ENCODE measurements at regions not wholly inside any gene's neighbourhood (a gene's known extent, or its start where the extent isn't known, plus 50 kb on each side); places are given as distances from the start of the nearest gene placed in this dataset.

DNA sequence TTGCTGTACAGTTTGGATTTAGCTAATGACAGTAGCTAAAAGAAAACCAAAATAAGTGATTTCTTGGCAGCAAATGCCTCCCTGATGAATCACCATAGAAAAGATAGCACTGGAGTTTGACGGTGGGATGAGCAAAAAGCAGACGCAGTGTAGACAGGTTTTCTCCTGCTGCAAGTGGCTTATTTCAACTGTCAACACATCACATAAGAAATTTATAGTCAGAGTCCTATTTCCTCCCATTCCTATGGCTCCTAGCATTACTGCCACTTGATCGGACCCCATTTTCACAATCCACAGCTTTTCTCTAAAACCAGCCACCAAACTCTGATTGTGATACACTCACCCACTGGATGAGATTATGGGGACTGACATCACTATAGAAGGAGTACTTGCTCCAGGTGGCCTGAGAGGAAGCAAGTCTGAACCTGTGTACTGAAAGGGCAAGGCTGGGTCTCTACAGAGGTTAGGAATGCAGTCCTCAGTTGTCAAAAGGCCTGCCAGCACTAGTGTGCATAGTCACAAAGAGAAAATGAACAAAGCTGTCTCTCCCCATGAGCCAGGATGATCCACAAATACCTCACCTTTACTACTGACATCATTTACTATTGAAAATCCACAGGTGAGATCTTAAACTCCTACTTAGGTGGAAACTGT is 359.8 kb downstream of the LTN1 start:
- intact Hi-C loops (cut with DNase I): loop anchor here (5.0 to 10.0 kb wide), 2 partner anchors 146 to 282 kb away; no protein-coding TSS in a partner anchor
- no peak for DNase-seq (ENCODE audit: low spot score in 2 of 2)
- H3K9me3 ChIP-seq: no peaks in the 10 kb centered on the region
- no peaks in the 10 kb centered on the region for H3K27me3 ChIP-seq
- H3K36me3 ChIP-seq: no peaks in the 10 kb centered on the region
- TF ChIP-seq, protein P1, sequence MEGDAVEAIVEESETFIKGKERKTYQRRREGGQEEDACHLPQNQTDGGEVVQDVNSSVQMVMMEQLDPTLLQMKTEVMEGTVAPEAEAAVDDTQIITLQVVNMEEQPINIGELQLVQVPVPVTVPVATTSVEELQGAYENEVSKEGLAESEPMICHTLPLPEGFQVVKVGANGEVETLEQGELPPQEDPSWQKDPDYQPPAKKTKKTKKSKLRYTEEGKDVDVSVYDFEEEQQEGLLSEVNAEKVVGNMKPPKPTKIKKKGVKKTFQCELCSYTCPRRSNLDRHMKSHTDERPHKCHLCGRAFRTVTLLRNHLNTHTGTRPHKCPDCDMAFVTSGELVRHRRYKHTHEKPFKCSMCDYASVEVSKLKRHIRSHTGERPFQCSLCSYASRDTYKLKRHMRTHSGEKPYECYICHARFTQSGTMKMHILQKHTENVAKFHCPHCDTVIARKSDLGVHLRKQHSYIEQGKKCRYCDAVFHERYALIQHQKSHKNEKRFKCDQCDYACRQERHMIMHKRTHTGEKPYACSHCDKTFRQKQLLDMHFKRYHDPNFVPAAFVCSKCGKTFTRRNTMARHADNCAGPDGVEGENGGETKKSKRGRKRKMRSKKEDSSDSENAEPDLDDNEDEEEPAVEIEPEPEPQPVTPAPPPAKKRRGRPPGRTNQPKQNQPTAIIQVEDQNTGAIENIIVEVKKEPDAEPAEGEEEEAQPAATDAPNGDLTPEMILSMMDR (IDR thresholded peaks at IDR 0.05): no peak
- H3K4me3 ChIP-seq: peak overlapping the region; percentile 3 to 20
- H3K4me1 ChIP-seq: peaks cover 3 to 42% of the 10 kb centered on the region in 2 donors
- peak overlapping the region; percentile 86 to 92 for H3K27ac ChIP-seq

DNA sequence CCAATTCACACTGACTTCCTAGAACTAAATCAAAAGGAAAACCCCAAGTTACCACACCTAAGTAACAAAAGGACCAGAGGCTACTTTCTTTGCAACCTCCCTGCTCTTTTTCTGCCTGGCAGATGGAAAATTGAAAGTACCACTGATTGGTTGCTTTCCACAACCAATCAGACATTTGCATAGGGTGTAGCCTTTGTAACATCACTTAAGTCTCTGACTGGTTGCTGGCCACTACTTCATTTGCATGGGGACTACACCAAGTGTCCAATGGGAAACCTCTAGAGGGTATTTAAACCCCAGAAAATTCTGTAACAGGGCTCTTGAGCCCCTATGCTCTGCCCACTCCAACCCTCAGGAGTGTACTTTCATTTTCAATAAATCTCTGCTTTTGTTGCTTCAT is 365.0 kb downstream of the LTN1 start:
- H3K36me3 ChIP-seq: no peaks in the 10 kb centered on the region
- DNase-seq (ENCODE audit: low spot score in 2 of 2): no peak
- H3K4me1 ChIP-seq: peaks cover 0 to 9% of the 10 kb centered on the region in 2 donors
- intact Hi-C loops (cut with DNase I): no loop called here
- H3K9me3 ChIP-seq: no peaks in the 10 kb centered on the region
- TF ChIP-seq, protein P1 (IDR thresholded peaks at IDR 0.05): no peak
- no peaks in the 10 kb centered on the region for H3K27me3 ChIP-seq
- no peak overlapping the region for H3K27ac ChIP-seq
- H3K4me3 ChIP-seq: no peak overlapping the region

GRCh38 chr21:28627261-28627660 is 365.4 kb downstream of the LTN1 start:
- H3K9me3 ChIP-seq: no peaks in the 10 kb centered on the region
- H3K27me3 ChIP-seq: no peaks in the 10 kb centered on the region
- DNase-seq (ENCODE audit: low spot score in 2 of 2): no peak
- TF ChIP-seq, protein P1 (IDR thresholded peaks at IDR 0.05): no peak
- no peaks in the 10 kb centered on the region for H3K36me3 ChIP-seq
- H3K4me3 ChIP-seq: no peak overlapping the region
- H3K4me1 ChIP-seq: peaks cover 0 to 7% of the 10 kb centered on the region in 2 donors
- no peak overlapping the region for H3K27ac ChIP-seq
- intact Hi-C loops (cut with DNase I): no loop called here

DNA sequence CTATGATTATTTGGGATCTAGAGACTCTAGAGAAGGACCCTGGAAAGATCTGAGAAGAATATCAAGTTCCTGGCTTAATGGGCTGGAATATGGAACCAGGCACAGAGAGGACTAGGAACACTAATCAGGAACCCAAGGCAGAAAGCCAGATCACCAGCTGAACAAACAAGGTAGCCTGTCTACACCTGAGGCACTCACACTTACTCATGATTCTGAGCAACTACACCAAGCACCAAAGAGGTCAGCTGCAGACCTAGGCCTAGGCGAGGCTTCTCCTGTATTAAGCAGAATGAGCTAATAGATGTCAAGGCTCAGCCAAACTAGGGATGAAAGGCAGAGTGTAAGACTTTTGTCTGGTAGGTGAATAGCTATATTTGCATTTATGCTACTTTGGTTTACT is 368.1 kb downstream of the LTN1 start:
- no peak overlapping the region for H3K27ac ChIP-seq
- H3K9me3 ChIP-seq: no peaks in the 10 kb centered on the region
- peaks cover 0 to 3% of the 10 kb centered on the region in 2 donors for H3K4me1 ChIP-seq
- TF ChIP-seq, protein P1 (IDR thresholded peaks at IDR 0.05): no peak
- intact Hi-C loops (cut with DNase I): no loop called here
- DNase-seq (ENCODE audit: low spot score in 2 of 2): no peak
- no peak overlapping the region for H3K4me3 ChIP-seq
- H3K27me3 ChIP-seq: no peaks in the 10 kb centered on the region
- H3K36me3 ChIP-seq: no peaks in the 10 kb centered on the region

DNA sequence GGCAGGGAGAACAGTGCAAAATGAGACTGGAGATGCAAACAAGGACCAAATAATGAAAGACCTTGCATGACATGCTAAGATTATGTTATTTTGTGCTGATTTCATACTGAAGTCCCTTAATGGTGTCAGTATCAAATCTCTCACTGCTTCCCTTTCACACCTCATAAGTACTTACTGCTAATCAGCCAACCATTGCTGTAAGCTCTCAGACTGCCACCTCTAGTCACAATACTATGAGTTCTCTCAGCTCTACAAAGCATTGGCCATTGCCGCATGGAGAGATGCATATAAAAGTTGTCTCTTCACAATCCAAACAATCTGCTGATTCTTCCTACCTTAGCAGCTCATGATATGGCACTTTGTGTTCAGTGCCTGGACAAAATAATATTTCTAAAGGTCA is 375.4 kb downstream of the LTN1 start:
- TF ChIP-seq, protein P1 (IDR thresholded peaks at IDR 0.05): no peak
- DNase-seq (ENCODE audit: low spot score in 2 of 2): no peak
- H3K9me3 ChIP-seq: no peaks in the 10 kb centered on the region
- H3K4me3 ChIP-seq: no peak overlapping the region
- H3K36me3 ChIP-seq: no peaks in the 10 kb centered on the region
- H3K27me3 ChIP-seq: no peaks in the 10 kb centered on the region
- H3K4me1 ChIP-seq: peaks cover 0 to 9% of the 10 kb centered on the region in 2 donors
- H3K27ac ChIP-seq: peak overlapping the region in 1 of 2 donors; percentile 33
- intact Hi-C loops (cut with DNase I): no loop called here
